ENCODE measurements at regions not wholly inside any gene's neighbourhood (a gene's known extent, or its start where the extent isn't known, plus 50 kb on each side); places are given as distances from the start of the nearest gene placed in this dataset.

DNA sequence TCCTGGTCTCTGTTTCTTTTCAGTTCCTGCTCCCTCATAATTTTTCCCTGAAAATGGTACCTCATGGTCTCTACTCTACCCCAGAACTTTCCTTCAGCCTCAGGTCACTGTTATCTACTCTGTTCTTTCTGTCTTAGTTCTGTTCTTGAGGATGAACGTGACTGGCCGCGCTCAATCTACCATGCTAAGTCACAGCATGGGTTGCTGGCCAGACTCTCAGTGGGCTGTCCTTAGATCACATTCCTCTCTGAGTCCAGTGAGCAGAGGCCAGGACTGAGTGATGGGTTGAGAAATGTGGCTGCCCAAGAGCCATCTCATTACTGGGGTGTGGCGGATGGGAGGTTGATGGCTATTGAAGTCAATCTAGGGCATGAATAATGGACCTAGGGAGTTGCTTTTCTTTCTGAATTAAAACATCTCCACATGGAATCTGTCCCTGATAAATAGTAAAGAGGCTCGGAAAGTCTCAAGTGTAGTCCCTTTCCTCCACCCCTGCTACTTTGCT lies 164.0 kb upstream of the DTNBP1 start:
- intact Hi-C loops (cut with micrococcal nuclease), result no loop called here
- Histone ChIP-seq H3K9me2 (ENCODE audit: insufficient read depth) (no peaks in the 10 kb centered on the region), H2AFZ (ENCODE audit: low read depth, low read length, poor library complexity, severe bottlenecking) (no peak overlapping the region), H3K36me3 (ENCODE audit: control insufficient read depth in 1 of 2, insufficient read depth in 2 of 2, low read length in 2 of 2) (no peaks in the 10 kb centered on the region), H3K4me1 (ENCODE audit: control insufficient read depth in 1 of 2, insufficient read depth in 2 of 2, low read length in 2 of 2) (no peaks in the 10 kb centered on the region), H3K9me3 (ENCODE audit: control insufficient read depth in 1 of 2, insufficient read depth in 1 of 2, low read depth in 1 of 2, low read length in 2 of 2) (no peaks in the 10 kb centered on the region), H3K4me3 (replicated peaks in 1 of 2; ENCODE audit: low read depth in 1 of 2, low read length in 2 of 2) (no peak overlapping the region), H3K79me2 (ENCODE audit: insufficient read depth, low read length) (no peaks in the 10 kb centered on the region), H3K4me2 (ENCODE audit: low read length) (no peak overlapping the region), H3K9ac (ENCODE audit: low read length) (no peak overlapping the region), H3K27ac (ENCODE audit: low read depth, low read length) (no peak overlapping the region), H3K27me3 (ENCODE audit: insufficient read depth, low read length) (peaks cover 10% of the 10 kb centered on the region; the same call in 1 of the 2 replicates), H4K20me1 (ENCODE audit: insufficient read depth) (no peaks in the 10 kb centered on the region)
- ATAC-seq (no peak), DNase-seq (ENCODE audit: low read depth, low spot score) (no peak)
- CTCF ChIA-PET, result no interaction called here
- POLR2A ChIA-PET, result no interaction called here
- RAD21 ChIA-PET (ENCODE audit: low non-redundant PET in 1 of 2, low total read pairs in 2 of 2, uncharacterized antibody in 2 of 2, unreplicated experiment in 2 of 2), result no interaction called here
- no TSS peak for BruUV-seq (replicated peaks)
- no peak for TF ChIP-seq EZH2 (IDR thresholded peaks at IDR 0.05)
- no peak for TF ChIP-seq CEBPB (IDR thresholded peaks at IDR 0.05; ENCODE audit: low read depth)
- no peak for TF ChIP-seq ATF3 (IDR thresholded peaks at IDR 0.05)
- no peak for TF ChIP-seq JUND (IDR thresholded peaks at IDR 0.05)
- no peak for TF ChIP-seq EZH2phosphoT487 (IDR thresholded peaks at IDR 0.05; ENCODE audit: borderline replicate concordance)
- no peak for TF ChIP-seq REST (IDR thresholded peaks at IDR 0.05; ENCODE audit: low read depth)
- TF ChIP-seq FOSL1 (IDR thresholded peaks at IDR 0.05; ENCODE audit: low read depth), result no peak
- TF ChIP-seq ZFX (IDR thresholded peaks at IDR 0.05), result no peak
- TF ChIP-seq, protein P1, sequence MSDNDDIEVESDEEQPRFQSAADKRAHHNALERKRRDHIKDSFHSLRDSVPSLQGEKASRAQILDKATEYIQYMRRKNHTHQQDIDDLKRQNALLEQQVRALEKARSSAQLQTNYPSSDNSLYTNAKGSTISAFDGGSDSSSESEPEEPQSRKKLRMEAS (IDR thresholded peaks at IDR 0.05), result no peak
- TF ChIP-seq SIN3A (IDR thresholded peaks at IDR 0.05; ENCODE audit: low read depth), result no peak
- no peak for TF ChIP-seq YY1 (IDR thresholded peaks at IDR 0.05; ENCODE audit: extremely low read depth, insufficient replicate concordance, low read depth, low read length)
- TF ChIP-seq SRF (IDR thresholded peaks at IDR 0.05; ENCODE audit: low read depth), result no peak
